ENCODE measurements at regions not wholly inside any gene's neighbourhood (a gene's known extent, or its start where the extent isn't known, plus 50 kb on each side); places are given as distances from the start of the nearest gene placed in this dataset.

DNA sequence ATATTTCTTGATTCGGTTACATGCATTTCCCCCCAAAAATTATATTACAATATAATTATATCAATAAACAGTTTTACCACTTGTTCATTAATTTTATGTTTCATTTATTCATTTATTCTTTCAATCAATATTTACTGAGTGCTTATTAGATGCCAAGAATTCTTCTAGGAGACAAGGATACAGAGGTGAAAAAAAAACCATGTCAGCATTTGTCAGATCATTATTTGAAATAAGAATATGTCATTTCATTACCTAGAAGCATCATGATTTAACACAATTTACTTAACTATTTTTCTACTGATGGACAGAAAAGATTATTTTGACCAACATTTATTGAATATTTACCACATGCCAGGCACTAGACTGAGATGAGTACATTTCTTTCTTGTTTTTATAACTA lies 512.7 kb downstream of the LMO4 start:
- Histone ChIP-seq H3K9ac (ENCODE audit: low read length) (no peak overlapping the region), H3K4me1 (ENCODE audit: low read length) (no peaks in the 10 kb centered on the region), H3K36me3 (replicated peaks; ENCODE audit: insufficient read depth, low read length) (no peaks in the 10 kb centered on the region), H3K9me3 (replicated peaks; ENCODE audit: insufficient read depth, low read length) (no peaks in the 10 kb centered on the region), H3K79me2 (ENCODE audit: low read length) (no peaks in the 10 kb centered on the region), H3K9me2 (replicated peaks; ENCODE audit: insufficient read depth, low read length) (no peaks in the 10 kb centered on the region), H3K27me3 (replicated peaks; ENCODE audit: insufficient read depth, low read length) (no peaks in the 10 kb centered on the region), H3K27ac (ENCODE audit: low read length) (no peak overlapping the region), H3K4me2 (ENCODE audit: low read depth, low read length) (no peak overlapping the region), H2AFZ (ENCODE audit: low read length) (no peak overlapping the region), H4K20me1 (ENCODE audit: insufficient read depth, low read length) (no peaks in the 10 kb centered on the region), H3F3A (ENCODE audit: insufficient read depth, low read length) (no peaks in the 10 kb centered on the region), H3K4me3 (ENCODE audit: low read length) (no peak overlapping the region)
- no peak for TF ChIP-seq EZH2phosphoT487 (IDR thresholded peaks at IDR 0.05; ENCODE audit: low read length)
- no peak for DNase-seq

DNA sequence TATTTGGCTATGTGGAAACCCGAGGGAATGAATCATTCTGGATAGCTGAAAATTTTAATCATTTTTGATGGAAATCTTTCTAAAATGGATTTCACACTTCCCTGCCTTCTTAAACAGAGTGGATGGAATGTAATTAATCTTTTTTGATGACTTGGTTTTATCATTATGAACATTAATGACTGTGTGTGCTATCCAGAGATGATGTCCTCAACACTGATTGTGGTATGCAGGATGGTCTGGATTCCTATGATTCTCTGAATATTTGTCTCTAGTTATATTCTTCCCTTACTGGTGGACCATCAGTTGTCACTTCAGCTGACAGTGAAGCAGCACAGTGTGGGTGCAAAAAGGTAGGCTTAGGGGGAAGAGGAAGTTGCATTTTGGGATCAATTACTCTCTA lies 513.5 kb downstream of the LMO4 start:
- Histone ChIP-seq H2AFZ (ENCODE audit: low read length) (no peak overlapping the region), H3K4me2 (ENCODE audit: low read depth, low read length) (no peak overlapping the region), H3K4me3 (ENCODE audit: low read length) (no peak overlapping the region), H3K27ac (ENCODE audit: low read length) (no peak overlapping the region), H3K79me2 (ENCODE audit: low read length) (no peaks in the 10 kb centered on the region), H3K9me2 (replicated peaks; ENCODE audit: insufficient read depth, low read length) (no peaks in the 10 kb centered on the region), H3K9ac (ENCODE audit: low read length) (no peak overlapping the region), H3K36me3 (replicated peaks; ENCODE audit: insufficient read depth, low read length) (no peaks in the 10 kb centered on the region), H3F3A (ENCODE audit: insufficient read depth, low read length) (no peaks in the 10 kb centered on the region), H3K27me3 (replicated peaks; ENCODE audit: insufficient read depth, low read length) (no peaks in the 10 kb centered on the region), H4K20me1 (ENCODE audit: insufficient read depth, low read length) (no peaks in the 10 kb centered on the region), H3K9me3 (replicated peaks; ENCODE audit: insufficient read depth, low read length) (no peaks in the 10 kb centered on the region), H3K4me1 (ENCODE audit: low read length) (no peaks in the 10 kb centered on the region)
- no peak for DNase-seq
- no peak for TF ChIP-seq EZH2 (optimal IDR thresholded peaks at IDR 0.05; ENCODE audit: low read depth, low read length)
- TF ChIP-seq, protein P1, sequence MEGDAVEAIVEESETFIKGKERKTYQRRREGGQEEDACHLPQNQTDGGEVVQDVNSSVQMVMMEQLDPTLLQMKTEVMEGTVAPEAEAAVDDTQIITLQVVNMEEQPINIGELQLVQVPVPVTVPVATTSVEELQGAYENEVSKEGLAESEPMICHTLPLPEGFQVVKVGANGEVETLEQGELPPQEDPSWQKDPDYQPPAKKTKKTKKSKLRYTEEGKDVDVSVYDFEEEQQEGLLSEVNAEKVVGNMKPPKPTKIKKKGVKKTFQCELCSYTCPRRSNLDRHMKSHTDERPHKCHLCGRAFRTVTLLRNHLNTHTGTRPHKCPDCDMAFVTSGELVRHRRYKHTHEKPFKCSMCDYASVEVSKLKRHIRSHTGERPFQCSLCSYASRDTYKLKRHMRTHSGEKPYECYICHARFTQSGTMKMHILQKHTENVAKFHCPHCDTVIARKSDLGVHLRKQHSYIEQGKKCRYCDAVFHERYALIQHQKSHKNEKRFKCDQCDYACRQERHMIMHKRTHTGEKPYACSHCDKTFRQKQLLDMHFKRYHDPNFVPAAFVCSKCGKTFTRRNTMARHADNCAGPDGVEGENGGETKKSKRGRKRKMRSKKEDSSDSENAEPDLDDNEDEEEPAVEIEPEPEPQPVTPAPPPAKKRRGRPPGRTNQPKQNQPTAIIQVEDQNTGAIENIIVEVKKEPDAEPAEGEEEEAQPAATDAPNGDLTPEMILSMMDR (IDR thresholded peaks at IDR 0.05; ENCODE audit: low read length) = no peak
- no peak for TF ChIP-seq EZH2phosphoT487 (IDR thresholded peaks at IDR 0.05; ENCODE audit: low read length)

DNA sequence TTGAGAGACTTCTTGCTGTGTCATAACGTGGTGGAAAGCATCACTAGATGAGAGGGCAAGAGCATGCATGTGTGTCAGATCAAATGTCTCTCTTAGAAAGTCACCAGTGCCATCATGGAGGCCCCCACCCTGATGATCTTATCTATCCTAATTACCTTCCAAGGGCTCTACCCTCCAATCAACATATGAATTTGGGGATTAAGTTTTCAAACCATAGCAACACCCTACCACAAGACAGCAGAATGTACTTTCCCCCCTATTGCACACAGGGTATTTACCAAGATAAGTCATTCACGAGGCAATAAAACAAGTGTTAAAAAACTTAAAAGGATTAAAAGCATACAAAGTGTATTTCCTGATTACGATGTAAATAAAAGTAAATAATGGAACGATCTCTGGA lies 515.6 kb downstream of the LMO4 start:
- H2AFZ ChIP-seq (ENCODE audit: low read length) = no peak overlapping the region
- no peaks in the 10 kb centered on the region for H4K20me1 ChIP-seq (ENCODE audit: insufficient read depth, low read length)
- TF ChIP-seq, protein P1 (IDR thresholded peaks at IDR 0.05; ENCODE audit: low read length) = no peak
- TF ChIP-seq EZH2 (optimal IDR thresholded peaks at IDR 0.05; ENCODE audit: low read depth, low read length) (no peak), EZH2phosphoT487 (IDR thresholded peaks at IDR 0.05; ENCODE audit: low read length) (no peak)
- H3K9me2 ChIP-seq (replicated peaks; ENCODE audit: insufficient read depth, low read length) = no peaks in the 10 kb centered on the region
- H3K9me3 ChIP-seq (replicated peaks; ENCODE audit: insufficient read depth, low read length) = no peaks in the 10 kb centered on the region
- no peaks in the 10 kb centered on the region for H3K36me3 ChIP-seq (replicated peaks; ENCODE audit: insufficient read depth, low read length)
- no peaks in the 10 kb centered on the region for H3K4me1 ChIP-seq (ENCODE audit: low read length)
- H3K4me3 ChIP-seq (ENCODE audit: low read length) = no peak overlapping the region
- H3K27me3 ChIP-seq (replicated peaks; ENCODE audit: insufficient read depth, low read length) = no peaks in the 10 kb centered on the region
- H3K9ac ChIP-seq (ENCODE audit: low read length) = no peak overlapping the region
- no peak overlapping the region for H3K4me2 ChIP-seq (ENCODE audit: low read depth, low read length)
- no peak for DNase-seq
- H3F3A ChIP-seq (ENCODE audit: insufficient read depth, low read length) = no peaks in the 10 kb centered on the region
- H3K79me2 ChIP-seq (ENCODE audit: low read length) = no peaks in the 10 kb centered on the region
- H3K27ac ChIP-seq (ENCODE audit: low read length) = no peak overlapping the region

DNA sequence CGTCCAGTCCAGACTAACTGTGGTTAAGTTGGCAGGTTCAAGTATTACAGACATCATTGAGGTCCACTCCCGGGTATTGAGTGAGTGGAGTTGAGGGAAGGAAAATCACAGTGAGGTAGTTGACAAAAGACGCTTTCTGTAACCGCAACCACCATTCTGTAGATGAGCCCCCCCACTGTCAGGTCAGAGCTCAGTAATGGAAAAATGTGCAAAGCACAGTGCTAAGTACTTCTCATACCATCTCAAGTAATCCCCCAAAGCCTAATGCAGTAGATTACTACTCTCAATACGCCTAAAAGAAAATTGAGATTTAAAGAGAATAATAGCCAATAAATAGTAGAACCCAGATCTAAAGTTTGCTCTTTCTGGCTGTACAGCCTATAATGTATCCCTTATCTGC lies 522.8 kb downstream of the LMO4 start:
- Histone ChIP-seq H3K36me3 (replicated peaks; ENCODE audit: insufficient read depth, low read length) (no peaks in the 10 kb centered on the region), H4K20me1 (ENCODE audit: insufficient read depth, low read length) (no peaks in the 10 kb centered on the region), H3K27me3 (replicated peaks; ENCODE audit: insufficient read depth, low read length) (no peaks in the 10 kb centered on the region), H3K9me2 (replicated peaks; ENCODE audit: insufficient read depth, low read length) (no peaks in the 10 kb centered on the region), H3K4me2 (ENCODE audit: low read depth, low read length) (no peak overlapping the region), H3K4me3 (ENCODE audit: low read length) (no peak overlapping the region), H3F3A (ENCODE audit: insufficient read depth, low read length) (no peaks in the 10 kb centered on the region), H3K9ac (ENCODE audit: low read length) (no peak overlapping the region), H3K27ac (ENCODE audit: low read length) (no peak overlapping the region), H2AFZ (ENCODE audit: low read length) (no peak overlapping the region), H3K4me1 (ENCODE audit: low read length) (no peaks in the 10 kb centered on the region), H3K79me2 (ENCODE audit: low read length) (no peaks in the 10 kb centered on the region), H3K9me3 (replicated peaks; ENCODE audit: insufficient read depth, low read length) (no peaks in the 10 kb centered on the region)
- DNase-seq = no peak
- TF ChIP-seq, protein P1 (IDR thresholded peaks at IDR 0.05; ENCODE audit: low read length) = no peak
- TF ChIP-seq EZH2phosphoT487 (IDR thresholded peaks at IDR 0.05; ENCODE audit: low read length) (no peak), EZH2 (optimal IDR thresholded peaks at IDR 0.05; ENCODE audit: low read depth, low read length) (no peak)
